GM21447 (cell line): ENCODE measurements at regions not wholly inside any gene's neighbourhood (a gene's known extent, or its start where the extent isn't known, plus 50 kb on each side); places are given as distances from the start of the nearest gene placed in this dataset.
"Not testable (repeated sequence)": the region's sequence is repeated elsewhere in the genome, so short reads cannot be mapped to it uniquely, and the experiment has no call there.

Source experiments
- ATAC-seq: cut with Tn5 transposase; IDR thresholded peaks from one replicate; pipeline ENCODE4 v1.9.1; 2021; ENCODE audit not compliant: unreplicated experiment

GRCh38 chr14:23895480-23895879 is 58.1 kb upstream of the DHRS4 start:
- no peak for ATAC-seq

DNA sequence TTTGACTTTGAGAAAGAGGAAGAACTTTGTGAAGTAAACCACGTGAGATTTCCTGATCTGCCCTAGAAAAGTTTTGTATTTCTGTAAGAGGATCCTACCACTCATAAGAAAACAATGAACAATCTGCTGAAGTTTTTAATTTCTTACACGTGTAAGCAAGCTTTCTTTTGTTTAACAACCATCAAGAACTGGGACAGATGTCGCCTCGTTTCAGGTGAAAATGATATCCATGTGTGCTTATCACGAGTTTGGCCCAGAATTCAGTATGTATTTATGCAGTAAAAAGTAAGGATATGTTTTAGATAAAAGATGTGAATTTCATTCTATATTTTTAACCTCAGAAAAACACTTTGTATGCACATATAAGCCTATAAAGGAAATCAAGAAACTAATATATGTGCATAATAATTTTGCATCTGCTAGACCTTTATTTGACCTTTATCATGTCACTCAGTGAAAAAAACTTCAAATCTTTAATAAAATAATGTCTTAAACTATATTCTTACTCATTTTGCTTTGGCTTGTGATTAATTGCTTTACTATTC is 56.9 kb upstream of the DHRS4 start:
- ATAC-seq: no peak

DNA sequence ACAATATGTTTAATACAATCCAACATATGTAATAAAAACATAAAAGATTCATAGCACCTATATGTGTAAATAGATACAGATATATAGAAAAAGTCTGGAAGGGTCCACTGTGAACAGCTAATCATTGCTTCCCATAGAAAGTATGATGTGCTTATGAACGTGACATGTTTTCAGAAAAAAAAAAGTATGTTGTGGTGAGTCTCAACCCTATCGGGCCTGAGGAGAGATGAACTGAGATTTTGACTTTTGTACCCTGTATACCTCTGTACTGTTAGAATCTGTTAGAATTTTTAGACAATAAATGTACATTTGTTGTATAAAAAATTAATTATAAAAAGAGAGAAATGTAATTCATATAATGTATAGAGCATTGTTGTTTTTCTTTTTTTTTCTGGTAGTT is 56.3 kb upstream of the DHRS4 start:
- not testable (repeated sequence) for ATAC-seq

DNA sequence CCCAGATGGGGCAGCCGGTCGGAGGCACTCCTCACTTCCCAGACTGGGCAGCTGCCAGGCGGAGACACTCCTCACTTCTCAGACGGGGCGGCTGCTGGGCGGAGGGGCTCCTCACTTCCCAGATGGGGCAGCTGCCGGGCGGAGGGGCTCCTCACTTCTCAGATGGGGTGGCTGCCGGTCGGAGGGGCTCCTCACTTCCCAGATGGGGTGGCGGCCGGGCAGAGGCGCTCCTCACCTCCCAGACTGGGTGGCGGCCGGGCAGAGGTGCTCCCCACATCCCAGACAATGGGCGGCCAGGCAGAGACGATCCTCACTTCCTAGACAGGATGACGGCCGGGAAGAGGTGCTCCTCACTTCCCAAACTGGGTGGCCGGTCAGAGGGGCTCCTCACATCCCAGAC is 55.2 kb upstream of the DHRS4 start:
- ATAC-seq: not testable (repeated sequence)

DNA sequence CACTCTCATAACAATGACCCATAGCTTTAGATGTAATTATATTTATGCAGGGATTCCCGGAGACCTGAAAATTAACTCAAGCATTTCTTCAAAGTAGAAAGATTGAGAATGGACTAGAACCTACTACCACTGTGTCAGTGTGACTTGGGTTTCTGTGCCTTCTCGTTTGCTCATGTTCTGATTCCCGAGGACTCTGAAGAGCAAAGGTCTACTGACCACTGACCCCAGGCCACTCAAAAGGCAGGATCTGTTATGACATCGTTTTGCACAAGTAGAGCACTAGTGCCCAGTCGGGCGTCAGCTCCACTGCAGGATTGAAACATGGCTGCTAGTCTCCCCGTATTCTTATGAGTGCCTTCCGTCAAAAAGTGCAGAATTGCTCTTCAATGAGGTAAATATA is 53.8 kb upstream of the DHRS4 start:
- no peak for ATAC-seq

GRCh38 chr14:23903442-23903841 is 50.1 kb upstream of the DHRS4 start:
- no peak for ATAC-seq
